NT2/D1 (cell line): ENCODE measurements at regions not wholly inside any gene's neighbourhood (a gene's known extent, or its start where the extent isn't known, plus 50 kb on each side); places are given as distances from the start of the nearest gene placed in this dataset.

Experiments used
- YY1 ChIP-seq: IDR thresholded peaks from 2 replicates; pipeline ENCODE4 v1.6.1; 2011; ENCODE audit not compliant: insufficient read length, insufficient read depth
- ZNF274 ChIP-seq: IDR thresholded peaks from 2 replicates; pipeline ENCODE4 v1.6.1; 2011; ENCODE audit warnings: mild to moderate bottlenecking, low read depth, low read length

GRCh38 chr10:25766213-25766612 lies 167.8 kb upstream of the MYO3A start:
- no peak for TF ChIP-seq YY1
- no peak for TF ChIP-seq ZNF274
